HuH-7.5 (cell line): ENCODE measurements at regions not wholly inside any gene's neighbourhood (a gene's known extent, or its start where the extent isn't known, plus 50 kb on each side); places are given as distances from the start of the nearest gene placed in this dataset.

ENCODE experiments used
- DNase-seq: peaks from one replicate; pipeline ENCODE4 v3.0.0; 2011; ENCODE audit warnings: low spot score

- no peak for DNase-seq
Observed at GRCh38 chr13:99859178-99860177, 112.1 kb downstream of the ZIC5 start.

DNA sequence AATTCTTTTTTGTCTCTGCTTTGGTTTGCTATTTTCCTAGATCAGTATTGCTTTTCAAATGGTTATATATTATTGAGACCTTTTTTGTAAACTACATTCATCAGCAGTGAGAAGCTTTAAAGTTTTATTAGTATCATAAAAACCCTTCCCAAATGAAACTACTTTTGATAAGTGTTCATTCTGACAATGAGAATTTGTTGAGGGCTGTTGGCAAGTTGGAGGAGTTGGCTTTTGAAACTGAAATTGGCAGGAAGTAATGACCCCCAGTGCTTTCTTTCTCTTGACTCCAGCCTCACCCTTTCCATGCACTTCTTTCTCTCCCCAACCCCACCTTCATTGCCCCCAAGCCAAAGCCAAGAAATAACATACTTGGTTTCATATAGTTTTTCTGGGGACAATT is 113.8 kb downstream of the ZIC5 start:
- no peak for DNase-seq

GRCh38 chr13:99855526-99856420 is 115.8 kb downstream of the ZIC5 start:
- no peak for DNase-seq

GRCh38 chr13:99854366-99854765 is 117.2 kb downstream of the ZIC5 start:
- DNase-seq = no peak

- DNase-seq = no peak
Observed at GRCh38 chr13:99847318-99847750, 124.2 kb downstream of the ZIC5 start.

GRCh38 chr13:99845161-99845874 is 126.2 kb downstream of the ZIC5 start:
- no peak for DNase-seq

DNA sequence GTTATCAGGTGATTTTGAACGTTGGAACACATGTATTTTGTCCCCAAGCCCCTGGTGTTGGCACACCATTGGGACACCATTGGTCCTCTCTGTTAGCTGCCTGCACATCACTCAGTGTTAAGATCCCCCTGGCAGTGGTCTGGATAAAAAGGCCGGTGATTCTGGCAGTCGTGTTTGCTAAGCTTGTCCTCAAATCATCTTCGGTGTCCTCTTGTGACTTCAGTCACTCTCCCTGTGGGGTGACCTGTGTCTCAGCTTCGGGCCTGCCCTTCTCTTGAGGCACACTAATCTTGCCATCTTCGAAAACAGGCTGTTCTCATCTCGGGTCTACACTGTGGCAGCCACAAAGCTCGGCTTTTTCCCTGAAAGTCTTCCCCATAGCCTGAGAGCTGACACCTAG is 127.1 kb downstream of the ZIC5 start:
- no peak for DNase-seq

- no peak for DNase-seq
Observed at GRCh38 chr13:99843872-99844271, 127.7 kb downstream of the ZIC5 start.

- DNase-seq = no peak
Observed at GRCh38 chr13:99842405-99842804, 129.2 kb downstream of the ZIC5 start.

DNA sequence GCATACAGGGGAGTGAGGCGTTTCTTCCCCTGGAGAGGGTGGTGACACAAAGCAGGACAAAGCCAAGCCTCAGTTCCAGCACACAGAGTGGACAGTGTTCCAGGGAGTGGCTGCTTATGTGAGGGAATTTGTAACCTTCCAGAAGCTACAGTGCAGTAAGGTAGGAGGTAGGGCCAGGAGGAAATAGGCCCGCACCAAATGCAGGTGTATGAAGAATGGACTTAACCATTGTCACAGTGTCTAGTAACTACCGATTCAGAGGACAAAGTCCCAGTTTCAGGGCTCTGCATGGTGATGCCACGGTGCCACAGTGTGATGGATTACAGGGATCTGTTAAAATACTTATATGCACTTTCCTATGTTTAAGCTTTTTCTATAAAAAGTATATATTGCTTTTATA is 135.3 kb downstream of the ZIC5 start:
- no peak for DNase-seq

GRCh38 chr13:99835442-99835841 is 136.1 kb downstream of the ZIC5 start:
- no peak for DNase-seq

GRCh38 chr13:99834246-99834645 is 137.3 kb downstream of the ZIC5 start:
- no peak for DNase-seq

DNA sequence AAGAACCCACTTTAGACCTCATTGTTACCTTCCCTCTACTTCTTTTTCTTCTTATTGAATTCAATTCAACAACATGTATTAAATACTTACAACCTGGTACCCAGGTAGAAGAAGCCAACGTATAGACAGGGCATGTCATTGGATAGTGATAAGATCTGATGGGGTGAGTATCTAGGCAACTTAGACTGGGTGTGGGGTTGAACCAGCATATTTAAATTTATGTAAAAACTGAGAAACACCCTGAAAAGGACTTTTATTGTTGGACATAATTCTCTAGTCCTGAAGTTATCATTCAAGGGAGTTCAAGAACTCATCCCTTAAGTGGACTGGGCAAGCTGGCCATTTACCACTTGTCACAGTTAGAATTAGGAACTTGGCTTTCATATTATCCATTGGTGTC is 139.2 kb downstream of the ZIC5 start:
- no peak for DNase-seq

GRCh38 chr13:99830931-99831330 is 140.6 kb downstream of the ZIC5 start:
- no peak for DNase-seq

DNA sequence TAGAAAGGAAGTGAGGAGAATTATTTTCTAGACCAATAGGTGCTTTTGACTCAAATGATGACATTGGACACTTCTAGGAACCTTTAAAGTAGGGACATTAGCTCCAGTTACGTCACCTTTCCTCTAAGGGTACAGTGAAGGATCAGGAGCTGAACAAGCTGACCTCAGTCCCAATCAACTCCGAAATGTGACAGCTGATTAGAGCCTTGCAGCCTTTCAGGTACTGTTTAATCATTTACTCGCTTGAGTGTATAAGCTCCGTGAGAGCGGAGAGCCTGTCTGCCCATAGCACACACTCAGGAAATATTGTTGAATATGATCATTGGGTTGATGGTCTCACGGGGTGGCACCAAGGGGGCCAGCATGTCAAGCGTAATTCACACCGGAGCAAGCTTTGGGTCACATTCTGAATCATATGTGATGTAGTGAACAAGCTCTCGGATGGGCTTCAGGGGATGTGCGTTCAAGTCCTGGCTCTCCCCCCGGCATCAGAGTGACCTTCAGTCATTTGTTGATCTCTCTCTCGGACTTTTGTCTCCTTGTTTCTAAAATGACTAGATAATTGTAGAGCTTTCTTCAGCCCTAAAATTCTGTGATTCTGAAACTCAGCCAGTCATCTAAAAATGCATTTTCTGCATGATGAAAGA is 141.9 kb downstream of the ZIC5 start:
- peak; percentile 45 for DNase-seq

DNA sequence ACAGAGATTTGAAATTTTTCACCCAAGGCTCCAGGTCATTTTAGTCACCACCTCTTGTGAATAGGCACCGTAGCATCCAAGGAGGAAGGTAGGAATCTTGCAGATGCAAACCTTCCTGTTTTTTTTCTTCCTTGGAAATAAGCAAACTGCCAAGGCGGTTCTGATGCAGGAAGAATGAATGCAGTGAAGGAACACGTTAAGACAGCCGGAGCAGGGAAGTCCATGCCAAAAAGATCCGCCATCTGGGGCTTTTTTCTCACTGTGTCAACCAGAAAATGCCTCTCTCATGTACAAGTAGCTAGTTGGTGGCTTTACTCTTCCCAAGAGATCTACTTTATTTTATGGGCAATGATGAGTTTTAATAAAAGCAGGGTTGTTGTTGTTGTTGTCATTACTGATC is 142.4 kb downstream of the ZIC5 start:
- no peak for DNase-seq

DNA sequence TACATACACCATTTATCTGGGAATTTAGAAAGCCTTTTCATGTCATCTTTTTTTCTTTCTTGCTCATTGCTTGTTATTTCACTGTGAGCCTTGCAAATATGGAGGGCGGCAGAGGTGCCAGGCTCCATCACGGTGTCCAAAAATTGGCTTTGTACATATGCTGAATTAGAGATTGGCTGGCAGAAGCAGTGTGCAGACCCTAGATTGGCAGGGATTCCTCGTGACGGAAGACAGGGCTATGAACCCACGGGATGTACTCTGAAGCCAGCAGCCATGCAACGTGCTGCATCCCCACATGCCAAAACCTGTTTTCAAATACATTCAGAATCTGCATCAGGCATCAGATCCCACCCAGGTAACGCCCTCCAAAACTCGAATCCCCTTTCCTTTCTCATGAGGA is 142.8 kb downstream of the ZIC5 start:
- DNase-seq = no peak

GRCh38 chr13:99828123-99828522 is 143.4 kb downstream of the ZIC5 start:
- no peak for DNase-seq

DNA sequence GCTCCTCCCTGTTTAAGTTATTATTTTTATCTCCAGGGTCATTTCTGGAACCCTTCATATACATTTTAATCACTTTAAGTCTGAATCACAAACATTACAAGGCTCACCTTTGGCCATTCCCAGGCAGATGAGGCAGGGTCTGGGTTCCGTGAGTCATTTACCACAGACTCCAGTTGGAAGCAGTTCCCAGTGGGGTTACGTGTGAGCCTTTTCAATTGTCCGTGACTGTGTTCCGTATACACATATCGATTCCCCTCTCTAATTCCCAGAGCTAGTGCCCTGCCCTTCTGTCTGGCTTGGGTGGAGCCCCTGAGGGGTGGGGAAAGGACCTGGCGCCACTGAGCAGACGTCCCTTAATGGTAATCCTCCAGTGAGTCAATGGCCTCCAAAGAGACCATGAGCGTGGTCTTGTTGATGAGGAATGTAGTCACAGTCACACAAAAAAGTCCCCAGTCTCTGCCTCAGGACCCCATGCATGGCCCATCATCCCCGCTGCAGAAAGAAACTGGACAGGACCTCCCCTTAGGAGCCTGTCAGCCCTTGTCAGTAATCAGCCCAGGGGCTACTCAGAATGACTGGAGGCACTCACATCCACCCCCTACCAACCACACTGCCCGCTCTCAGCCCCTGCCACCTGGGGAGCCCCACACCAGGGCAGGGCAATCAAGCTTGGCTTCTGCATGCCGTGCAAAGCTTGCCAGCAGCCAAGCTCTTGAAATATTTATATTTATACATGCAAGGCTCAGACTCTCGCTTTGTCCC is 144.4 kb downstream of the ZIC5 start:
- no peak for DNase-seq

- DNase-seq = no peak
Observed at GRCh38 chr13:99823961-99824360, 147.6 kb downstream of the ZIC5 start.

DNA sequence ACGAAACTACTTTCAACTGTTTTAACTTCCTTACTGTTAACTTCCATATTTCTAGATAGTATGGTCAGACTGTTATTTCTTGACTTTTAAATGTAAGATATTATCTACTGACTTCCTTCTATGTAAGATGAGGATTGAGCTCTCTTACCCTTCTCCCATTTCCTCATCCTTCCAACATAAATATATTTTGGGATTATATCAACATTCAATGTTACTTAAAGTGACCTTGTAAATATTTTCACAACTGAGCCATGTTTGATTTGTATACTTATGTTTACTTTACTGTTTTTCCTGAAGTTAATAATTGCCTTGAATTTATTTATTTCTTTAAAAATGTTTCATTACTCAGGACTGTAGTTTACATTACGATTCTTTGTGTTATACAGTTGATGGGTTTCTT is 148.7 kb downstream of the ZIC5 start:
- no peak for DNase-seq
